HUES48 (cell line): ENCODE measurements at regions not wholly inside any gene's neighbourhood (a gene's known extent, or its start where the extent isn't known, plus 50 kb on each side); places are given as distances from the start of the nearest gene placed in this dataset.
"Not testable (repeated sequence)": the region's sequence is repeated elsewhere in the genome, so short reads cannot be mapped to it uniquely, and the experiment has no call there.

Source experiments
- H3K27ac ChIP-seq: one replicate; pipeline ENCODE4 v1.7.0; 2013; ENCODE audit warnings: low read depth, low read length, inconsistent platforms
- H3K27me3 ChIP-seq: 2 replicates; pipeline ENCODE4 v1.6.1; 2013; ENCODE audit warnings: mild to moderate bottlenecking, low read length; ENCODE audit not compliant: control insufficient read depth, insufficient read depth
- H3K36me3 ChIP-seq: 2 replicates; pipeline ENCODE4 v1.6.1; 2013; ENCODE audit warnings: low read length; ENCODE audit not compliant: control insufficient read depth, insufficient read depth
- H3K4me1 ChIP-seq: 2 replicates; pipeline ENCODE4 v1.6.1; 2013; ENCODE audit warnings: mild to moderate bottlenecking, low read length; ENCODE audit not compliant: control insufficient read depth, insufficient read depth
- H3K4me3 ChIP-seq: 2 replicates; pipeline ENCODE4 v1.5.1; 2013; ENCODE audit warnings: mild to moderate bottlenecking, low read depth, low read length
- H3K9ac ChIP-seq: 2 replicates; pipeline ENCODE4 v1.6.1; 2013; ENCODE audit warnings: mild to moderate bottlenecking, low read depth, low read length, moderate library complexity
- H3K9me3 ChIP-seq: 2 replicates; pipeline ENCODE4 v1.6.1; 2013; ENCODE audit warnings: low read length; ENCODE audit not compliant: control insufficient read depth, insufficient read depth

DNA sequence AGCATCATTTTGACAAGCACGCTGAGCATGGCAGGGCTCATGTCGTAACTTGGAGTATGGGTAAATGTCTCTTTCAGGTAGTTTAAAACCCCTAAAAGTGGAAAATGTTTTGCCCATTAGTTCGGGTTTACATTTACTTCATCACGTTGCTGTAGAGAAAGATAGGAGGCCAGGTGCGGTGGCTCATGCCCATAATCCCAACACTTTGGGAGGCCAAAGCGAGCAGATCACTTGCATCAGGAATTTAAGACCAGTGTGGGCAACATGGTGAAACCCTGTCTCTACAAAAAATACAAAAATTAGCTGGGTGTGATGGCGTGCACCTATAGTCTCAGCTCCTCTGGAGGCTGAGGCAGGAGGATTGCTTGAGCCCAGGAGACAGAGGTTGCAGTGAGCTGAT is 289.6 kb downstream of the GOLGA6L6 start:
- H3K9ac ChIP-seq, H3K4me1 ChIP-seq, H3K36me3 ChIP-seq, H3K4me3 ChIP-seq, H3K27ac ChIP-seq, H3K27me3 ChIP-seq: not testable (repeated sequence)
- H3K9me3 ChIP-seq, result peaks cover 78% of the 10 kb centered on the region

DNA sequence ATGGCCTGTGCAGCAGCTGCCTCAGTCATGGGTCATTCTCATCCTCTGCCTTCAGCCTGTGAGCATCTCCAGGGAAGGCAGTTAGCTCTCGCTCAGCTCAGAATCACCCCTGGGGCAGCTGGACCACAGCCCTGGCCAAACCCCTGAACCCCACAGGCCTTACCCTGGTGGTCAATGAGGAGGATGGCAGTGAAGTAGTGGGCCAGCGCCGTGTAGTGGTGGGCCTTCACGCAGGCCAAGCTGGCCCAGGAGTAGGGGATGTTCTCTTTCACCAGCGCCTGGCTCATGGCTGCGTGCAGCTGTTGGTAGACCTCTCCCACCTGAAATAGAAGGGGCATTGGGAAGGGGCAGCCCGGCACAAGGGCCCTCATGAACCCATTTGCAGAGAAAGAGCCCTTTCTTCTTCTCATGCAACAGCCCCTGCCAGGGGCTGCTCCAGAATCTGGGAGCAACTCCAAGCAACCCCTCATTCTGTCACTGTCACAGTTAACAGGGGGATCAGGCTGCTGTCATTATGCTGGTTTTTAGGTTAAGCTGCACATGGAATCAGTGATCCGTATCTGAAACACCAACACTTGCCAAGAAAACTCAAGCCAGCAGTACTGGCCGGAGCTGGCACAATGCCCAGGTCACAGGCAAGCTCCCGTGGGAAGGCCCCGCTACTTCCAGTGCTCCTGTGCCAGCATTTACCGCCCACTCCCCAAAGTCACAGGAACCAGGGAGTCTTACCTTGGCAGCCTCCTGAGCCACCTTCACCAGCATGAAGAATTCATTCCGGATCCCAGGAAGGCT is 290.2 kb downstream of the GOLGA6L6 start:
- H3K27ac ChIP-seq, H3K27me3 ChIP-seq, H3K36me3 ChIP-seq, H3K4me3 ChIP-seq, H3K4me1 ChIP-seq, H3K9ac ChIP-seq: not testable (repeated sequence)
- peaks cover 79% of the 10 kb centered on the region for H3K9me3 ChIP-seq

DNA sequence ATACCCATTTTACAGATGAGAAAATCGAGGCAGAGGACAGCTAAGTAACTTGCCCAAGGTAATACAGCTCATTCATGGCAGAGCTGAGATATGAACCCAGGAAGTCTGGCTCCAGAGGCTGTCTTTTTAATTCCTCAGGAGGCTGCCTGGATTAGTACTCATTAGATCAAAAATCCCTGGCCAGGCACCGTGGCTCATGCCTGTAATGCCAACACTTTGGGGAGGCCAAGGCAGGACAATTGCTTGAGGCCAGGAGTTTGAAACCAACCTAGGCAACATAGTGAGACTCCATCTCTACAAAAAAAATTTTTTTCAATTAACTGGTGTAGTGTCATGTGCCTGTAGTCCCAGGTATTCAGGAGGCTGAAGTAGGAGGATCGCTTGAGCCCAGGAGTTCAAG is 291.4 kb downstream of the GOLGA6L6 start:
- H3K9ac ChIP-seq, H3K27ac ChIP-seq: not testable (repeated sequence)

GRCh38 chr15:20249677-20249970 is 292.0 kb downstream of the GOLGA6L6 start:
- not testable (repeated sequence) for H3K4me1 ChIP-seq, H3K27ac ChIP-seq, H3K36me3 ChIP-seq, H3K4me3 ChIP-seq, H3K9ac ChIP-seq, H3K27me3 ChIP-seq
- peaks cover 83% of the 10 kb centered on the region for H3K9me3 ChIP-seq

More for the DNA sequence above, 291.4 kb downstream of the GOLGA6L6 start:
- not testable (repeated sequence) for H3K27me3 ChIP-seq, H3K4me1 ChIP-seq, H3K36me3 ChIP-seq, H3K4me3 ChIP-seq
- H3K9me3 ChIP-seq, result peaks cover 84% of the 10 kb centered on the region

DNA sequence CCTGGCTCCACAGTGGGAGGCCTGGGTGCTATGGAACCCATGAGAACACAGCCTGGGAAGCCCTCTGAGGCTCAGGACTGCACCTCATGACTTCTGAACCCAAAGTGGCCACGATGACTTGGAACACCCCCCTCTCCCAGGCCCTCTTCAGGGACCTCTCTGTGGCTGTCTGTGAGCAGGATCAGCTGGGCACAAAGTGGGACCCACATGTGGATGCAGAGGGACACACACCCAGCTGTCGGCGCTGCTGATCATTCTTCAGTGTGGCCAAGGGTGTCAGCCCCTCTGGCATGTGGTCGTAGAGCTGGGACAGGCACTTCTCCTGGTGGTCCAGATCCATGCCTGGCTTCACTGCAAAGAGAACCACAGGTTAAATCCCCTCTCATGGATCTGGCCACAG is 293.2 kb downstream of the GOLGA6L6 start:
- H3K27me3 ChIP-seq, H3K4me1 ChIP-seq, H3K9ac ChIP-seq, H3K27ac ChIP-seq, H3K36me3 ChIP-seq, H3K4me3 ChIP-seq: not testable (repeated sequence)
- peaks cover 85% of the 10 kb centered on the region for H3K9me3 ChIP-seq

DNA sequence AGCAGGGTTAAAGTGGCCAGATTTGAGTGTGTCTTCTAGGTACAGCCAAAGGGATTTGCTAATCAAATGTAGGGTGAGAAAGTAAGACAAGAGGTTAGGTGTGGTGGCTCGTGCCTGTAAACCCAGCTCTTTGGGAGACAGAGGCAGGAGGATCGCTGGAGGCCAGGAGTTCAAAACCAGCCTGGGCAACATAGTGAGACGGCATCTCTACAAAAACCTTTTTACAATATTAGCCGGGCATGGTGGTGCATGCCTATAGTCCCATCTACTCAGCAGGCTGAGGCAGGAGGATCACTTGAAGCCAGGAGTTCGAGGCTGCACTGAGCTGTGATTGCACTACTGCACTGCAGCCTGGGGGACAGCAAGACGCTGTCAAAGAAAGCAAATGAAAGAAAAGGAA is 294.5 kb downstream of the GOLGA6L6 start:
- not testable (repeated sequence) for H3K27ac ChIP-seq, H3K4me1 ChIP-seq, H3K9ac ChIP-seq, H3K27me3 ChIP-seq, H3K36me3 ChIP-seq, H3K4me3 ChIP-seq
- H3K9me3 ChIP-seq, result peaks cover 82% of the 10 kb centered on the region

DNA sequence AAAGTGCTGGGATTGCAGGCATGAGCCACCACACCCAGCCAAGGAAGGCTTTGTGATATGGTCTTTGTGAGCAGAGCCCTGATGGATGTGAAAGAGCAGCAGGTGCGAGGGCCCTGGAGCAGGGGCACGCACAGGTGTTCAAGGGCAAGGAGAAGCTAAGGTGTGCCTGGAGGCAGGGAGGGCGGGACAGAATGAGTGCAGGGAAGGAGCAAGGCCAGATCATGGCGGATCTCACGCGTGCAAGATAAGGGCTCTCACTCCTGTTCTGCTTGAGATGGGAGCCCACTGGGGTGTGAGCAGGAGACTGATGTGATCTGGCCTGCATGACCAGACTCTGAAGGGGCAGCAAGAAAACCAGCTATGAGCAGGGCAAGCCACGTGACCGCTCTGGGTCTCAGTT is 295.0 kb downstream of the GOLGA6L6 start:
- H3K4me3 ChIP-seq, H3K36me3 ChIP-seq, H3K9ac ChIP-seq, H3K27me3 ChIP-seq, H3K4me1 ChIP-seq, H3K27ac ChIP-seq: not testable (repeated sequence)
- peaks cover 79% of the 10 kb centered on the region for H3K9me3 ChIP-seq

- H3K4me1 ChIP-seq, H3K36me3 ChIP-seq, H3K27me3 ChIP-seq, H3K27ac ChIP-seq, H3K4me3 ChIP-seq, H3K9ac ChIP-seq: not testable (repeated sequence)
- peaks cover 81% of the 10 kb centered on the region for H3K9me3 ChIP-seq
Measured at GRCh38 chr15:20245856-20246255, 295.7 kb downstream of the GOLGA6L6 start.

DNA sequence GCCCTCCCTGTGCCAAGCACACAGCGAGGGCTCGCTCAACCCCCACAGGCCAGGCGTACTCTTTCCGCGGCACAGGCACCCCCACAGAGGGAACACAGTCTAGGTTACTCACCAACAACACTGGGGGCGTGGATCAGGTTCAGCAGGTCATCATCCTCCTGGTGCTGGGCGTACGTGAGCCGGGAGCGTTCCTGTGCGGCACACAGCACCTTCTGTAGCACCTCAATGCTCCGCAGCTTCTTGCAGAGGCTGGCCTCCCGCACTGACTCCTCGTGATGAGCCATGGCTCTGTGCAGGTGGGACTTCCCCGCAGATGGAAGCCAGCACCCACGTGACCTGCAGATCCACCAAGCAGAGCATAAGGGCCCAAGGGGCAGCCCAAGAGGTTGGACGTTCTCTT is 296.8 kb downstream of the GOLGA6L6 start:
- H3K9ac ChIP-seq, H3K36me3 ChIP-seq, H3K27me3 ChIP-seq, H3K27ac ChIP-seq, H3K4me3 ChIP-seq, H3K4me1 ChIP-seq: not testable (repeated sequence)
- peaks cover 79% of the 10 kb centered on the region for H3K9me3 ChIP-seq

GRCh38 chr15:20243486-20244240 is 297.9 kb downstream of the GOLGA6L6 start:
- not testable (repeated sequence) for H3K4me3 ChIP-seq, H3K36me3 ChIP-seq, H3K4me1 ChIP-seq, H3K27ac ChIP-seq, H3K9ac ChIP-seq, H3K27me3 ChIP-seq
- H3K9me3 ChIP-seq, result peaks cover 78% of the 10 kb centered on the region

GRCh38 chr15:20240366-20240917 is 301.2 kb downstream of the GOLGA6L6 start:
- not testable (repeated sequence) for H3K9ac ChIP-seq, H3K27ac ChIP-seq, H3K27me3 ChIP-seq, H3K4me3 ChIP-seq, H3K36me3 ChIP-seq, H3K4me1 ChIP-seq
- peaks cover 74% of the 10 kb centered on the region for H3K9me3 ChIP-seq
